ENCODE measurements at regions not wholly inside any gene's neighbourhood (a gene's known extent, or its start where the extent isn't known, plus 50 kb on each side); places are given as distances from the start of the nearest gene placed in this dataset.

DNA sequence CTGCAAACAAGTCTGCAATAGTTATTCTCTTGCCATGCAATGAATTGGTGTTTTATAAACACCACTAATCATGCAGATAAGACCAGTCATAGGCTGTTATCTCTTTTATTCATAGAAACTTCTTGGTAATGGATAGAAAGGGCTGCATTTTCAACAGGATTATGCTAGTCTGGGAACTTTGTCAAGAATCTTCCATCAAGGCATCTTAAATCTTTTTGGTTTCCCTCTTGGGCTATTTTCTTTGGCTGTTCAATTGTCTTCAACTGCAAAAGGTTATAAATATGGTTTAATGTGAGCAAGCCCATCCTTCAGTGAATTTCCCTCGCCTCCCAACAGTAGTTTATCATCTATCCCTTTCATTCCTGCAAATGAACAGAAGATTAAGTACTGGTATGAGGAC lies 59.0 kb upstream of the MINAR1 start:
- ChIA-PET POLR2A (no interaction called here), CTCF (interaction anchor here (0.9 to 1.3 kb wide), 2 partner anchors 8 to 33 kb away, joined by 5 to 8 read pairs; no protein-coding TSS in a partner anchor)
- TF ChIP-seq ZBTB20 (tag by site-specific recombination; IDR thresholded peaks at IDR 0.05): no peak
- TF ChIP-seq ZBTB44 (tag by site-specific recombination; IDR thresholded peaks at IDR 0.05): no peak
- TF ChIP-seq ZNF174 (tag by site-specific recombination; IDR thresholded peaks at IDR 0.05): no peak
- TF ChIP-seq BCL11A (tag by site-specific recombination; IDR thresholded peaks at IDR 0.05; ENCODE audit: low read depth): no peak
- no peak for TF ChIP-seq ZBTB26 (tag by site-specific recombination; optimal IDR thresholded peaks at IDR 0.05)
- TF ChIP-seq ZNF677 (tag by site-specific recombination; IDR thresholded peaks at IDR 0.05): no peak
- TF ChIP-seq ZNF19 (tag by site-specific recombination; IDR thresholded peaks at IDR 0.05; ENCODE audit: low read depth): no peak
- H3K27ac ChIP-seq (ENCODE audit: extremely low read depth, low read depth, low read length): no peak overlapping the region
- no peak overlapping the region for H3K4me3 ChIP-seq (ENCODE audit: low read depth, low read length)
- no peaks in the 10 kb centered on the region for H3K4me1 ChIP-seq (ENCODE audit: control insufficient read depth, insufficient read depth, low read length)
- H3K36me3 ChIP-seq (ENCODE audit: control insufficient read depth in 2 of 2, insufficient read depth in 1 of 2, low read length in 2 of 2): no peaks in the 10 kb centered on the region
- no peaks in the 10 kb centered on the region for H3K9me3 ChIP-seq (ENCODE audit: control insufficient read depth, insufficient read depth, low read depth, low read length)

GRCh38 chr15:79373728-79374127 lies 58.4 kb upstream of the MINAR1 start:
- no peaks in the 10 kb centered on the region for H3K36me3 ChIP-seq (ENCODE audit: control insufficient read depth in 2 of 2, insufficient read depth in 1 of 2, low read length in 2 of 2)
- CTCF ChIA-PET: no interaction called here

More at GRCh38 chr15:79373728-79374127, 58.4 kb upstream of the MINAR1 start:
- TF ChIP-seq GLIS1 (tag by site-specific recombination; IDR thresholded peaks at IDR 0.05) (no peak), ZNF211 (tag by site-specific recombination; IDR thresholded peaks at IDR 0.05; ENCODE audit: low read depth) (no peak), ZNF423 (tag by site-specific recombination; IDR thresholded peaks at IDR 0.05) (no peak), ZNF791 (tag by site-specific recombination; IDR thresholded peaks at IDR 0.05) (no peak), ZFP3 (tag by site-specific recombination; IDR thresholded peaks at IDR 0.05; ENCODE audit: low read depth) (no peak), ZNF561 (tag by site-specific recombination; IDR thresholded peaks at IDR 0.05; ENCODE audit: borderline replicate concordance) (no peak), KLF1 (tag by site-specific recombination; IDR thresholded peaks at IDR 0.05) (no peak), EGR2 (tag by site-specific recombination; IDR thresholded peaks at IDR 0.05; ENCODE audit: low read depth) (no peak), TCF7L2 (IDR thresholded peaks at IDR 0.05; ENCODE audit: borderline replicate concordance, low read depth, low read length) (no peak), YY2 (tag by site-specific recombination; IDR thresholded peaks at IDR 0.05) (no peak), ZNF560 (tag by site-specific recombination; IDR thresholded peaks at IDR 0.05; ENCODE audit: borderline replicate concordance) (no peak), ZNF202 (tag by site-specific recombination; IDR thresholded peaks at IDR 0.05; ENCODE audit: borderline replicate concordance) (no peak), ZNF157 (tag by site-specific recombination; IDR thresholded peaks at IDR 0.05) (no peak), ZNF776 (tag by site-specific recombination; IDR thresholded peaks at IDR 0.05; ENCODE audit: borderline replicate concordance) (no peak), ZNF701 (tag by site-specific recombination; IDR thresholded peaks at IDR 0.05) (no peak)
- TF ChIP-seq, protein P1, sequence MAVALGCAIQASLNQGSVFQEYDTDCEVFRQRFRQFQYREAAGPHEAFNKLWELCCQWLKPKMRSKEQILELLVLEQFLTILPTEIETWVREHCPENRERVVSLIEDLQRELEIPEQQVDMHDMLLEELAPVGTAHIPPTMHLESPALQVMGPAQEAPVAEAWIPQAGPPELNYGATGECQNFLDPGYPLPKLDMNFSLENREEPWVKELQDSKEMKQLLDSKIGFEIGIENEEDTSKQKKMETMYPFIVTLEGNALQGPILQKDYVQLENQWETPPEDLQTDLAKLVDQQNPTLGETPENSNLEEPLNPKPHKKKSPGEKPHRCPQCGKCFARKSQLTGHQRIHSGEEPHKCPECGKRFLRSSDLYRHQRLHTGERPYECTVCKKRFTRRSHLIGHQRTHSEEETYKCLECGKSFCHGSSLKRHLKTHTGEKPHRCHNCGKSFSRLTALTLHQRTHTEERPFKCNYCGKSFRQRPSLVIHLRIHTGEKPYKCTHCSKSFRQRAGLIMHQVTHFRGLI (tag by site-specific recombination; IDR thresholded peaks at IDR 0.05): no peak
- TF ChIP-seq, protein P2, sequence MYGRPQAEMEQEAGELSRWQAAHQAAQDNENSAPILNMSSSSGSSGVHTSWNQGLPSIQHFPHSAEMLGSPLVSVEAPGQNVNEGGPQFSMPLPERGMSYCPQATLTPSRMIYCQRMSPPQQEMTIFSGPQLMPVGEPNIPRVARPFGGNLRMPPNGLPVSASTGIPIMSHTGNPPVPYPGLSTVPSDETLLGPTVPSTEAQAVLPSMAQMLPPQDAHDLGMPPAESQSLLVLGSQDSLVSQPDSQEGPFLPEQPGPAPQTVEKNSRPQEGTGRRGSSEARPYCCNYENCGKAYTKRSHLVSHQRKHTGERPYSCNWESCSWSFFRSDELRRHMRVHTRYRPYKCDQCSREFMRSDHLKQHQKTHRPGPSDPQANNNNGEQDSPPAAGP (tag by site-specific recombination; IDR thresholded peaks at IDR 0.05): no peak
- TF ChIP-seq, protein P3, sequence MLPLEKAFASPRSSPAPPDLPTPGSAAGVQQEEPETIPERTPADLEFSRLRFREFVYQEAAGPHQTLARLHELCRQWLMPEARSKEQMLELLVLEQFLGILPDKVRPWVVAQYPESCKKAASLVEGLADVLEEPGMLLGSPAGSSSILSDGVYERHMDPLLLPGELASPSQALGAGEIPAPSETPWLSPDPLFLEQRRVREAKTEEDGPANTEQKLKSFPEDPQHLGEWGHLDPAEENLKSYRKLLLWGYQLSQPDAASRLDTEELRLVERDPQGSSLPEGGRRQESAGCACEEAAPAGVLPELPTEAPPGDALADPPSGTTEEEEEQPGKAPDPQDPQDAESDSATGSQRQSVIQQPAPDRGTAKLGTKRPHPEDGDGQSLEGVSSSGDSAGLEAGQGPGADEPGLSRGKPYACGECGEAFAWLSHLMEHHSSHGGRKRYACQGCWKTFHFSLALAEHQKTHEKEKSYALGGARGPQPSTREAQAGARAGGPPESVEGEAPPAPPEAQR (tag by site-specific recombination; IDR thresholded peaks at IDR 0.05): no peak
- Histone ChIP-seq H3K27ac (ENCODE audit: extremely low read depth, low read depth, low read length) (no peak overlapping the region), H3K9me3 (ENCODE audit: control insufficient read depth, insufficient read depth, low read depth, low read length) (no peaks in the 10 kb centered on the region), H3K4me3 (ENCODE audit: low read depth, low read length) (no peak overlapping the region), H3K4me1 (ENCODE audit: control insufficient read depth, insufficient read depth, low read length) (no peaks in the 10 kb centered on the region)
- POLR2A ChIA-PET: no interaction called here

Measured in HEK293 (cell line).